ENCODE measurements at regions not wholly inside any gene's neighbourhood (a gene's known extent, or its start where the extent isn't known, plus 50 kb on each side); places are given as distances from the start of the nearest gene placed in this dataset.
"Not testable (repeated sequence)": the region's sequence is repeated elsewhere in the genome, so short reads cannot be mapped to it uniquely, and the experiment has no call there.

DNA sequence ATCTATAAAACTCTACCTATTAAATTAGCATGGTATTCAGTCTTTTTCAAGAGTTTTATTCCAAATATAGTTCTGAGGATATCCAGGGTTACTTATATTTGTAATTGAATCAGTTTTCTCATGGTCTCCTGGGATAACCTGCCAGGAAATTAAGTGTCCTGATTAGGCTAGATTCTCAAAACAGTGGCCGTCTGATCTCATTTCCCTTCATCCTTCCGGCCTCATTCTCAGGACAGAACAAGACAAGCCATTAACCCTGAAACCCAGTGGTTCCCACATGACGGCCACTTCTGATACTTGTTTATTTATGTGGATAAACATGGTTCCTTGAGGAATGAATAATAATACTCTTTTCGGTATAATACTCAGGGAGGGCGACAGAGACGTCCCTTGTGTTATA, 417.6 kb upstream of the POT1 start:
- in situ Hi-C loops (cut with MboI; ENCODE audit: low sequenced_read_pairs) = no loop called here
- Histone ChIP-seq H3K4me1 (no peaks in the 10 kb centered on the region), H3K4me3 (no peak overlapping the region), H3K36me3 (replicated peaks) (no peaks in the 10 kb centered on the region), H3K27me3 (ENCODE audit: low read depth) (no peaks in the 10 kb centered on the region), H3K9me3 (no peaks in the 10 kb centered on the region)
- no peak for DNase-seq (ENCODE audit: low spot score in 2 of 2)

DNA sequence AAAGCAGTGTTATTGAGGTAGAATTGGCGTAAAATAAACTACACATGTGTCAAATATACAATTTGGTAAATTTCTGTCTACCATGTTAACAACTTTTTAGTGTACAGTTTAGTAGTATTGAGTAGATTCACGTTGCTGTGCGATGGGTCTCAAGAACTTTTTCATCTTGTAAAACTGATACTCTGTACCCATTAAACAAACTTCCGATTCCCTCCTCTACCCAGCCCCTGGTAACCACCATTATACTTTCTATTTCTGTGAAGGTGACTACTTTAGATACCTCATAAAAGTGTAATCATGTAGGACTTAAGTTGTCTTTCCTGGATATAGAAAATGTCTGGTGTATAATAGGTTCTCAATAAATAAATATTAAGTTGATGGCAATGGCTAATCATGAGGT, 408.5 kb upstream of the POT1 start:
- no peak for DNase-seq (ENCODE audit: low spot score in 2 of 2)
- Histone ChIP-seq H3K4me3 (no peak overlapping the region), H3K9me3 (no peaks in the 10 kb centered on the region), H3K27me3 (ENCODE audit: low read depth) (no peaks in the 10 kb centered on the region), H3K4me1 (peaks cover 26% of the 10 kb centered on the region), H3K36me3 (replicated peaks) (no peaks in the 10 kb centered on the region)
- in situ Hi-C loops (cut with MboI; ENCODE audit: low sequenced_read_pairs) = no loop called here

DNA sequence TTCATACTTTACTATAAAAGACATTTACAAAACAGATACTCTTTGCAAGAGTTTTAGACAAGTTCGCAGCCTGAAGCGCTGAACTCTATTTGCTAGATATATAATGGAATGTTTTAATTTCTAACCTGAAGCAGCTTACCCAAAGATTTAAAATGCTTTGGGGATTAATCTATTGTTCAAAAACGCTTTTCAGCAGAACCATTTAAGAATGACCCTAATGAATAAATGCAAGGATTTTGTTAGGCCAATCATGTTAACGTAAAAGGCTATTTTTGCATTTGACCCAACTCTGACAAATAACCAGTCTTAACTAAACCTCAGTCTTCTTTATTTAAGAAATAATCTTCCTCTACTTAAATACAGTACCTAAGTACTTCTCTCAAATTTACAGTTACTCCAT, 406.7 kb upstream of the POT1 start:
- DNase-seq (ENCODE audit: low spot score in 2 of 2) = peak; percentile 57 to 99
- Histone ChIP-seq H3K4me1 (peaks cover 26% of the 10 kb centered on the region), H3K9me3 (no peaks in the 10 kb centered on the region), H3K27me3 (ENCODE audit: low read depth) (no peaks in the 10 kb centered on the region), H3K4me3 (no peak overlapping the region), H3K36me3 (replicated peaks) (no peaks in the 10 kb centered on the region)
- in situ Hi-C loops (cut with MboI; ENCODE audit: low sequenced_read_pairs) = no loop called here

DNA sequence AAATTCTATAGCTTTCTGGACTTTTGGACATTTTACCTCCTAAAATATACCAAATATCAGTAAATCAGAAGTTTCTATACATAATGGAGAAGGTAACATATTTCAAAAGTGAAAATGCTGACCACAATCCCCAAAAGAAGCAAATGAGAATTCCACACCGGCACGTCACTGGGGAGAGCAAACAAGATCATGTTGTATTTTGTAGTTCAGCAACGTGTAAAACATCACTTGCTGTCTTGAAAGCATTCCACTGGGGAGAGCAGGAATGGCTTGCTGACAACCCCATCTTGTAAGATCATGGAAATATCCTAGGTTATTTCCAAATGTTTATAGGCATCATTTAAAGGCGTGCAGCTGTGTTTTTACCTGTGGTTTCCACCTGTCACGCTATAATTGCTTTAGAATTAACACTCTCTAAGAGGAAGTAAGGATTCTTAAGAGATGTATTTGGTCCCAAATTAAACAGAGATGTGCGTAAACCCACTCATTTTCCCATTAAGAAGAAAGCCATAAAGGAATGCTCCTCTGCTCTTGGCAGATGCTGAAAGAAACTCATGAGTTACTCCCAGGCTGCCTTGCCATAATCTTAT, 397.1 kb upstream of the POT1 start:
- no peaks in the 10 kb centered on the region for H3K27me3 ChIP-seq (ENCODE audit: low read depth)
- in situ Hi-C loops (cut with MboI; ENCODE audit: low sequenced_read_pairs) = no loop called here
- H3K4me1 ChIP-seq = peaks cover 12% of the 10 kb centered on the region
- H3K36me3 ChIP-seq (replicated peaks) = no peaks in the 10 kb centered on the region
- no peak overlapping the region for H3K4me3 ChIP-seq
- DNase-seq (ENCODE audit: low spot score in 2 of 2) = no peak
- no peaks in the 10 kb centered on the region for H3K9me3 ChIP-seq

DNA sequence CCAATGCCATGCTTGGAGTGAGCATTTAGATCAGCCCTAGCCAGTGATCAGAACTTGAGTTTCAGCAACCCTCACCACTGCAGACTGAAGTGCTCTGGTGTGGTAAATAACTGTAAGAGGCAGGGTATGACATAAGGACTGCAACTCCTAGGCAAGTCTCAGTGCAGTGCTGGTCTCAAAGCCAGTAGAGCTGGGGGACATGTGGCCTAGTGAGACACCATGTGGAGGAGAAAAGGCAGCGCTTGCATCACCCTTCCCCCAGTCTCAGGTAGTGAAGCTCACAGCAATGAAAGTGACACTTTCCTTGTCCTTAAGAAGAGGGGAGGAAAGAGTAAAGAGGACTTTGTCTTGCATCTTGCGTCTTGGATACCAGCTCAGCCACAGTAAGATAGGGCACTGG, 386.8 kb upstream of the POT1 start:
- Histone ChIP-seq H3K27me3 (ENCODE audit: low read depth) (no peaks in the 10 kb centered on the region), H3K36me3 (replicated peaks) (no peaks in the 10 kb centered on the region), H3K4me1 (peaks cover 3% of the 10 kb centered on the region), H3K4me3 (no peak overlapping the region), H3K9me3 (peaks cover 10% of the 10 kb centered on the region)
- peak; percentile 80 to 82 for DNase-seq (ENCODE audit: low spot score in 2 of 2)
- in situ Hi-C loops (cut with MboI; ENCODE audit: low sequenced_read_pairs) = loop anchor here (10.0 kb wide), 1 partner anchor 262 kb away; no protein-coding TSS in a partner anchor

DNA sequence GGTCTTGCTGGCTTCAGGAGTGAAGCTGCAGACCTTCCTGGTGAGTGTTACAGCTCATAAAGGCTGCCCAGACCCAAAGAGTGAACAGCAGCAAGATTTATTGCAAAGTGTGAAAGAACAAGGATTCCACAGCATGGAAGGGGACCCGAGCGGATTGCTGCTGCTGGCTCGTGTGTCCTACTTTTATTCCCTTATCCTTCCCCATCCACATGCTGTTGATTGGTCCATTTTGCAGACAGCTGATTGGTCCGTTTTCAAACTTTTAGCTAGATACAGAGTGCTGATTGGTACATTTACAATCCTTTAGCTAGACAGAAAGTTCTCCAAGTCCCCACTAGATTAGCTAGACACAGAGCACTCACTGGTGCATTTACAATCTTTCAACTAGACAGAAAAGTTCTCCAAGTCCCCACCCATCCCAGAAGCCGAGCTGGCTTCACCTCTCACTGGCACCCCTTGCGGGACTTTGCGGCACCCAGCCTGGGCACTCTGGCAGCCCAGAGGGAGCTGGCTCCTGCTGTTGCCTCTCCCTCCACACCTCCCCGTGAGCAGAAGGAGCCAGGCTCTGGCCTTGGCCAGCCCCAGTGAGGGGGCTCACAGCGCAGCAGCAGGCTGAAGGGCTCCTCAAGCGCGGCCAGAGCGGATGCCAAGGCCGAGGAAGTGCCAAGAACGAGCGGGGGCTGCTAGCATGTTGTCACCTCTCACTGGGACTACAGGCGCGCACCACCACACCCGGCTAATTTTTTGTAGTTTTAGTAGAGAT, 369.6 kb upstream of the POT1 start:
- Histone ChIP-seq H3K4me3 (no peak overlapping the region), H3K4me1 (peaks cover 3% of the 10 kb centered on the region)
- in situ Hi-C loops (cut with MboI; ENCODE audit: low sequenced_read_pairs) = no loop called here

DNA sequence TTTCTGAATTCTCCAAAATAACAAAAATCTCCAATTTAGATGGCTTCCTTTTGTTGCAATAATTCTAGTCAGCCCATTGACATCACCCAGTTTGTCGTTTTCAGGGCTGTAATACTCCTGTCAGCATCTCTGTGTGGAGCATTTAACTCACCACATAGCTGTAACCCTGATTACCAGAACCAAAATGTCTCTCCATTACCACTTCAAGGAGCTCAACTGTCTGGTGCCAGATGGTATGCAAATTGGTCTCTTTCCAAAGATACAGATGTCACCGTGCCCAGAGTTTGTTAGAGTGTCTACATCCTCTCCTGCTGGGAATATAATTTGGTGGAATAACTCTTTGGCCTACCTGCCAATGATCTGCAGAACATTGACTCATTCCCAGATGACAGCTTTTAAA, 350.3 kb upstream of the POT1 start:
- no peaks in the 10 kb centered on the region for H3K27me3 ChIP-seq (ENCODE audit: low read depth)
- H3K9me3 ChIP-seq = no peaks in the 10 kb centered on the region
- DNase-seq (ENCODE audit: low spot score in 2 of 2) = no peak
- in situ Hi-C loops (cut with MboI; ENCODE audit: low sequenced_read_pairs) = no loop called here
- H3K4me3 ChIP-seq = no peak overlapping the region
- no peaks in the 10 kb centered on the region for H3K4me1 ChIP-seq
- H3K36me3 ChIP-seq (replicated peaks) = no peaks in the 10 kb centered on the region

More for the DNA sequence above, 369.6 kb upstream of the POT1 start:
- Histone ChIP-seq H3K27me3 (ENCODE audit: low read depth) (no peaks in the 10 kb centered on the region), H3K9me3 (no peaks in the 10 kb centered on the region), H3K36me3 (replicated peaks) (no peaks in the 10 kb centered on the region)
- DNase-seq (ENCODE audit: low spot score in 2 of 2) = no peak

DNA sequence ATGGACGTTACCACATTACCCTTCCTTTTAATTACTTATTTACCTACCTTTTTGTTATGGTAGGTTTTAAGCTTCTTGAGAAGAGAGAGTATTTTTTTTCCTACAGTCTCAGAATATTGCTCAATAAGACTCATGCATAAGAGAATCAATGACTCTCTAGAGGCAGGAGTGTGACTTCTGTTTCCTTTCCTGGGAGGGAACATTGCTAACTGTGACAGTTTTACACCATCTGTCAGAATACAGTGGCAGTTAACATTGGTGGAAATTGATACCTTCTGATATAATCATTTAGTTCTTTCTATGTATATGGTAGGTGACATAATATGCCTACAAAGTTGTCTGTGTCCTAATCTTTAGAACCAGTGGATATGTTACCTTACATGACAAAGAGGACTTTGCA, 348.7 kb upstream of the POT1 start:
- DNase-seq (ENCODE audit: low spot score in 2 of 2) = no peak
- in situ Hi-C loops (cut with MboI; ENCODE audit: low sequenced_read_pairs) = no loop called here
- Histone ChIP-seq H3K4me1 (no peaks in the 10 kb centered on the region), H3K36me3 (replicated peaks) (no peaks in the 10 kb centered on the region), H3K4me3 (no peak overlapping the region), H3K27me3 (ENCODE audit: low read depth) (no peaks in the 10 kb centered on the region), H3K9me3 (no peaks in the 10 kb centered on the region)

DNA sequence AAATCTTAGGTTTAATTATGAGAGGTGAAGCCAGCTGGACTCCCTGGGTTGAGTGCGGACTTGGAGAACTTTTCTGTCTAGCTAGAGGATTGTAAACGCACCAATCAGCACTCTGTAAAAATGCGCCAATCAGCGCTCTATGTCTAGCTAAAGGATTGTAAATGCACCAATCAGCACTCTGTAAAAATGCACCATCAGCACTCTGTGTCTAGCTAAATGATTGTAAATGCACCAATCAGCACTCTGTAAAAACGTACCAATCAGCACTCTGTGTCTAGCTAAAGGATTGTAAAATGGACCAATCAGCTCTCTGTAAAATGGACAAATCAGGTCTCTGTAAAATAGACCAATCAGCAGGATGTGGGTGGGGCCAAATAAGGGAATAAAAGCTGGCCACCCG, 345.1 kb upstream of the POT1 start:
- DNase-seq (ENCODE audit: low spot score in 2 of 2); H3K9me3 ChIP-seq; H3K4me3 ChIP-seq; in situ Hi-C loops (cut with MboI; ENCODE audit: low sequenced_read_pairs); H3K4me1 ChIP-seq; H3K27me3 ChIP-seq (ENCODE audit: low read depth); H3K36me3 ChIP-seq (replicated peaks): not testable (repeated sequence)

DNA sequence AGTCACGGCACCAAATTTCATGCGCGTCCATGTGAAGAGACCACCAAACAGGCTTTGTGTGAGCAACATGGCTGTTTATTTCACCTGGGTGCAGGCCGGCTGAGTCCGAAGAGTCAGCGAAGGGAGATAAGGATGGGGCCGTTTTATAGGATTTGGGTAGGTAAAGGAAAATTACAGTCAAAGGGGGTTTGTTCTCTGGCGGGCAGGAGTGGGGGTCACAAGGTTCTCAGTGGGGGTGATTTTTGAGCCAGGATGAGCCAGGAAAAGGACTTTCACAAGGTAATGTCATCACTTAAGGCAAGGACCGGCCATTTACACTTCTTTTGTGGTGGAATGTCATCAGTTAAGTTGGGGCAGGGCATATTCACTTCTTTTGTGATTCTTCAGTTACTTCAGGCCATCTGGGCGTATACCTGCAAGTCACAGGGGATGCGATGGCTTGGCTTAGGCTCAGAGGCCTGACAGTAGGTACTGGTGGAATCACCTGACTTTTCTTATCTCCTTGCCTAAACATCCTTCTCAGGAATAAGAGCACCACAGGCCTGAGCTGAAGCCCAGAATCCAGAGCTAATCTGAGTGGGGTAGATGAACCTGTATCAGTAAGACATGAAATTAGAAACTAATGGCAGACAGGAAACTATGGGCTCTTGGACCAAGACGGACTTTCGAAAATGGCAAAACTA, 334.7 kb upstream of the POT1 start:
- H3K36me3 ChIP-seq (replicated peaks); H3K9me3 ChIP-seq; in situ Hi-C loops (cut with MboI; ENCODE audit: low sequenced_read_pairs); DNase-seq (ENCODE audit: low spot score in 2 of 2); H3K4me3 ChIP-seq; H3K27me3 ChIP-seq (ENCODE audit: low read depth); H3K4me1 ChIP-seq: not testable (repeated sequence)

DNA sequence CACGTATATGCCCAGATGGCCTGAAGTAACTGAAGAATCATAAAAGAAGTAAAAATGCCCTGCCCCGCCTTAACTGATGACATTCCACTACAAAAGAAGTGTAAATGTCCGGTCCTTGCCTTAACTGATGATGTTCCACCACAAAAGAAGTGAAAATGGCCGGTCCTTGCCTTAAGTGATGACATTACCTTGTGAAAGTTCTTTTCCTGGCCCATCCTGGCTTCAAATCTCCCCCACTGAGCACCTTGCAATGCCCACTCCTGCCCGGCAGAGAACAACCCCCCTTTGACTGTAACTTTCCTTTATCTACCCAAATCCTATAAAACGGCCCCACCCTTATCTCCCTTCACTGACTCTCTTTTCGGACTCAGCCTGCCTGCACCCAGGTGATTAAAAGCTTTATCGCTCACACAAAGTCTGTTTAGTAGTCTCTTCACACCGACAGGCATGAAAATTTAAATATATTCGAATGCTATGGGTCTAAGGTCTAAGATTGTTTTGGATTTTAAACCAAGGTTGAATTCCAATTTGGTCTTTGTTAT, 329.3 kb upstream of the POT1 start:
- peaks cover 56% of the 10 kb centered on the region for H3K4me1 ChIP-seq
- H3K36me3 ChIP-seq (replicated peaks); H3K9me3 ChIP-seq; H3K4me3 ChIP-seq; DNase-seq (ENCODE audit: low spot score in 2 of 2); H3K27me3 ChIP-seq (ENCODE audit: low read depth); in situ Hi-C loops (cut with MboI; ENCODE audit: low sequenced_read_pairs): not testable (repeated sequence)

DNA sequence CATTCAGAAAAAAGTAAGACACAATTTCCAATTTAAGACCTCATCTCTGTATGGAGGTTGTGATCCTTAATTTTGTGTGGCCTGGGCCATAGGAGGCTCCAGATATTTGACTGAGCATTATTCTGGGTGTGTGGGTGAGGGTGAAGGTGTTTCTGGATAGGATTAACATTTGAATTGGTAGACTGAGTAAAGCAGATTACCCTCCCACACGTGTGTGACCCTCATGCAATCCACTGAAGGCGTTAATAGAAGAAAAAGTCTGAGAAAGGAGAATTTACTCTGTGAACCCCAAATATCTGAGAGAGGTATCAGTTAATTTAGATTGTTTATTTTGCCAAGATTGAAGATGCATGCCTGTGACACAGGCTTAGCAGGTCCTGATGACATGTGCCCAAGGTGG, 328.0 kb upstream of the POT1 start:
- DNase-seq (ENCODE audit: low spot score in 2 of 2) = no peak
- in situ Hi-C loops (cut with MboI; ENCODE audit: low sequenced_read_pairs) = no loop called here
- no peaks in the 10 kb centered on the region for H3K27me3 ChIP-seq (ENCODE audit: low read depth)
- H3K9me3 ChIP-seq = no peaks in the 10 kb centered on the region
- H3K36me3 ChIP-seq (replicated peaks) = no peaks in the 10 kb centered on the region
- H3K4me1 ChIP-seq = peaks cover 62% of the 10 kb centered on the region
- no peak overlapping the region for H3K4me3 ChIP-seq

DNA sequence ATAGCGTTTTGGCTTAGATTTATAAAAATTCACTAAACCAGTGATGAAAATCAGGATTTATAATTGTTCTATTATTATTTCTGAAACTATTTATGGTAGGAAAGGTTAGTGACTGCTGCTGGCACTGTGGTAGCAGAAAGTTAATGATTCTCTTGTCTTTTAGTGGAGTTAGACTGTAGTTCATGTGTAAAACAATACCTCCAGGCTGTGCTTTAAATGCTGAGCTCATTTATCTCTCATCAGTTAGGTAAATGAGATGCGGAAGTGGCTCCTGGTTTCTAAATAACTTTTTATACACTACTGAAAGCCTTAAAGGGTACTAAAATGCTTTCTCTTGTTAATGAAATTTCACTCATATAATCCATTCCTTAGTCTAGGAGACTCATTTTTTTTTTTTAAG, 326.8 kb upstream of the POT1 start:
- in situ Hi-C loops (cut with MboI; ENCODE audit: low sequenced_read_pairs) = no loop called here
- Histone ChIP-seq H3K4me3 (no peak overlapping the region), H3K36me3 (replicated peaks) (no peaks in the 10 kb centered on the region), H3K27me3 (ENCODE audit: low read depth) (no peaks in the 10 kb centered on the region), H3K4me1 (peaks cover 67% of the 10 kb centered on the region), H3K9me3 (no peaks in the 10 kb centered on the region)
- peak in 1 of 2 experiments; percentile 87 for DNase-seq (ENCODE audit: low spot score in 2 of 2)

DNA sequence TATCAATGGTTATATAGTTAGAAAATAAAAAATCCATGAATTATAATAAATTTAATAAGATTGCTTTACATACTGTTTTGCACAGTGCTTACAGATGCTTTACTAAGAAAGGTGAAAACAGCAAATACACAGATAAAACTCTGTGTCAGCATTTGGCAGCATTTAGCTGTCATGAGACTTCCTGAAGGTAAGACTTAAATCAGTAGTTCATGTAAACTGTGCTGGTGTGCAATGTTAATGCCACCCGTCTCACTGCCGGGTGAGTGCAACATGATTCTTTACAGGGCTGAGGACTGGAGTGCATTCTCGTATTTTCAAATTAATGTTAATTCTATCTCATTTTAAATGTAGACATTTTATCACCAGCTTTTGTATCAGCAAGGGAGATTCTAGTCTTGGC, 326.2 kb upstream of the POT1 start:
- Histone ChIP-seq H3K9me3 (no peaks in the 10 kb centered on the region), H3K4me1 (peaks cover 67% of the 10 kb centered on the region), H3K27me3 (ENCODE audit: low read depth) (no peaks in the 10 kb centered on the region), H3K36me3 (replicated peaks) (no peaks in the 10 kb centered on the region), H3K4me3 (no peak overlapping the region)
- DNase-seq (ENCODE audit: low spot score in 2 of 2) = peak; percentile 50 to 62
- in situ Hi-C loops (cut with MboI; ENCODE audit: low sequenced_read_pairs) = no loop called here
